CD4-positive, alpha-beta T cell treated with Interleukin-6 for 4 hours (primary cell): ENCODE measurements at regions not wholly inside any gene's neighbourhood (a gene's known extent, or its start where the extent isn't known, plus 50 kb on each side); places are given as distances from the start of the nearest gene placed in this dataset.

ENCODE experiments used
- DNase-seq: peaks from one replicate; pipeline ENCODE4 v3.0.0-alpha.2; 2020; ENCODE audit warnings: mixed read lengths

DNA sequence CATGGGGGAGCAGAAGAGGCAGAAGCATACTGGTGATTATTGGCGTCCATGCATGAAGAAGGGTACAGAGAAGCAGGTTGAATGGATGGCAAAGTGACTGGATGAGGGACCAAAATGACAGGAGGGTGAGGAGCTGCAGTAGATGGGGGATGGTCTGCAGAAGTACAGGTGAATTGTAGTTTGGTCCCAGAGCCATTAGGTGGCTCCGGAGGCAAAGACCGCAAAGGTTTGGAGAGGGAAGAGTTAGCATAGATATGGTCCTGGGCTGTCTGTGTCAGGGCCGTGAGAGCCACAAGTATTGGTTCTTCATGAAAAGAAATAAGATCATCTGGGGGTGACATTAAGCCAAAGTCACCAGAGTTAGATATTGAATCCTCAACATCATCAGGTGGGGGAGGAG is 59.0 kb upstream of the ZNF726 start:
- DNase-seq, result no peak

DNA sequence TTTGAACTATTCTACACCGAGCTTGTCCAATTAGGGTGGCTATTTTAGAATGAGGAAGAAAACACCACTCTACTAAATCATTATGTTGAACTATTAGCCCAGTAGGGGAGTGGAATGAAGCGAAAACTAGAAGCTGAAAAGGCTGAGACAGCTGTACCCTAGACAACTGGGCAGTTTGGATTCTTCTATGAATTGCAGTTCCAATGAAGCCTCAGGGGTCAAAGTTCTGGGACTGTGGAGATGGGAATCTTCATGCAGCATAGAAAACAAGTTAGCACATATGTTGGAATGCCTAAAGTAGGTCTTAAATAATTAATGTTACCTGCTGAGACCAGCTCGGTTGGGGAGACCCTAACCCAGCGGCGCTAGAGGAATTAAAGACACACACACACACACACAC is 62.7 kb upstream of the ZNF726 start:
- no peak for DNase-seq

DNA sequence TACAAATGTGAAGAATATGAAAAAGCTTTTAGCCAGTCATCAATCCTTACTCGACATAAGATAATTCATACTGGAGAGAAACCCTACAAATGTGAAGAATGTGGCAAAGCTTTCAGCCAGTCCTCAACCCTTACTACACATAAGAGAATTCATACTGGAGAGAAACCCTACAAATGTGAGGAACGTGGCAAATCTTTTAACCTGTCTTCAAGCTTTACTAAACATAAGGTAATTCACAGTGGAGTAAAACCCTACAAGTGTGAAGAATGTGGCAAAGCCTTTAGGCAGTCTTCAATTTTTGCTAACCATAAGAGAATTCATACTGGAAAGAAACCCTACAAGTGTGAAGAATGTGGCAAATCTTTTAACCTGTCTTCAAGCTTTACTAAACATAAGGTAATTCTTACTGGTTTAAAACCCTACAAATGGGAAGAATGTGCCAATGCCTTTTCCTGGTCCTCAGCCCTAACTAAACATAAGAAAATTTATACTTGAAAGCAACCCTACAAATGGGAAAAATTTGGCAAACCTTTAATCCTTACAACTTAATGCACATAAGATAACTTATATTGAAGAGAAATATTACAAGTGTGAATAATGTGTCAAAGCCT is 74.1 kb upstream of the ZNF681 start:
- no peak for DNase-seq

DNA sequence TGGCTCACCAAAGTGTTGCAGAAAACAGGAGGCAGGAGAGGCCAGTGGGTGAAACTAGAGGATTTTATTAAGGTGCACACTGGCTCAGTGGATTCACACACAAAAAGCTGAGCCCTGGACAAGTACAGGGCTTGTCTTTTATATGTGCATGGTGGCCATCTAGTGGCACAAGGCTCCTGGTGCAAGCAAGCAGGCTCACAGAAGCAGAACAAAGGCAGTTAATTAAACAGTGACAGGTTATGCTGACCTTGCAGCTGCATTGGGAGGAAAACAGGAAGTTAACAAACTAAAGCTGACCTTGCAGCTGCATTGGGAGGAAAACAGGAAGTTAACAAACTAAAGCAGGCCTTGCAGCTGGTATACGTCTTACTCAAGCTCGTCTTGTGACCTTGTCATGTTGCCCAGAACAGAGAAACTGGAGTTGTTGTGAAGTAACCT is 65.3 kb upstream of the ZNF681 start:
- no peak for DNase-seq

DNA sequence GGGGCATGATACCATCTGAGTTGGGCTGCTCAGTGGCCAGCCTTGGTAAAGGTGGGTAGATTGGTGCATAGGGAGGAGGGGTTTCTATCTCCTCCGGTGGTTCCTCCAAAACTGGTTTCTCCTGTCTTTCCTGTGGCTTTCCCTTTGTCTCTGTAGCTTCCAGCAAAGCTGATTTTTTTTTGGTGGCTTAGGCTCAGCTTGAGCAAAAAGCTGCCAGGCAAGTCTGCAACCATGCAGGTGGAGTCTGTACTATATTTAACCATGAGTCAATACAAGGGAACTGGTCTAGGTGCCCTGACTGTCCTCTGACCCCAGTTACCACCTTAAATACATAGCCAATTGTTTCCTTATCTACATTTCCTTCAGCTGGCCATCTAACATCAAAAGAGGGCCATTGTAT is 64.0 kb upstream of the ZNF681 start:
- DNase-seq, result no peak

DNA sequence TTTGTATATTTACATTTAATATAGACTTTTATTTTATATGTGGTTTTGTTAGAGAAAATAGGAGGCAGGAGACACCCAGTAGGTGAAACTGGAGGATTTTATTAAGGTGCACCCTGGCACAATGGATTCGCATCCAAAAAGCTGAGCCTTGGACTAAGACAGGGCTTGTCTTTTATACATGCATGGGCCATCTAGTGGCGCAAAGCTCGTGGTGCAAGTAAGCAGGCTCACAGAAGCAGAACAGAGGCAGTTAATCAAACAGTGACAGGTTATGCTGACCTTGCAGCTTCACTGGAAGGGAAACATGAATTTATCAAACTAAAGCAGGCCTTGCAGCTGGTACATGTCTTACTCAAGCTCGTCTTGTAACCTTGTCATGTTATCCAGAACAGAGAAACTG is 58.8 kb upstream of the ZNF681 start:
- DNase-seq, result peak; percentile 54

DNA sequence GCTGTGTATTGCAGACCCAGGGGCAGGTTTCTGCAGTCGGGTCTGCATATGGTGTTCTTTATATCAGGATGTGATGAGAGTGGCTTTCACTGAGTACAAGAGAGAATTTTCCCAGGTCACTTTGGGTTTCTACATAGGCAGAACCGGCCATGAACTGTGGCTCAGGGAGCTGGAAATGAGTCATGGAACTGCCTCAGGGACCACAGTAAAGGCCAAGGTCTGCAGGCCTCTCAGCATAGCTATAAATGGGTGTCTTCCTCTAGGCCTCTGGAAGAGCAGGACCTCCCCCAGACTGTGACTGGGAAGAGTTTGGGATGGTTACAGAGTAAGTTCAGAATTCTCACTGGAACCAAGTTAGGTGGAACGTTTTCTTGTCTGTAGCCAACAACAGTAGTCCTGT is 51.8 kb upstream of the ZNF681 start:
- DNase-seq, result no peak
